Loucy (cell line): ENCODE measurements at regions not wholly inside any gene's neighbourhood (a gene's known extent, or its start where the extent isn't known, plus 50 kb on each side); places are given as distances from the start of the nearest gene placed in this dataset.

Source experiments
- H2AFZ ChIP-seq: fragments of 200-600 bp; sonication (generic); 2 replicates; pipeline ENCODE4 v1.6.0; 2016; ENCODE audit warnings: antibody characterized with exemption, mild to moderate bottlenecking, low read length, moderate library complexity
- H3F3A ChIP-seq: fragments of 200-600 bp; 2 replicates; pipeline ENCODE4 v1.6.0; 2016; ENCODE audit warnings: antibody characterized with exemption, low read depth, mild to moderate bottlenecking
- H3K27me3 ChIP-seq: fragments of 200-600 bp; sonication (generic); 2 replicates; pipeline ENCODE4 v1.6.1; 2014; ENCODE audit warnings: low read length, mild to moderate bottlenecking; ENCODE audit not compliant: insufficient read depth, poor library complexity, severe bottlenecking
- H3K36me3 ChIP-seq: fragments of 200-600 bp; sonication (generic); 2 replicates; pipeline ENCODE4 v1.6.1; 2016; ENCODE audit warnings: low read length; ENCODE audit not compliant: insufficient read depth
- H3K4me1 ChIP-seq: fragments of 200-600 bp; sonication (generic); 2 replicates; pipeline ENCODE4 v1.5.1; 2014; ENCODE audit warnings: low read length, mild to moderate bottlenecking; ENCODE audit not compliant: insufficient read depth, poor library complexity, severe bottlenecking
- H3K4me2 ChIP-seq: fragments of 200-600 bp; sonication (generic); 2 replicates; pipeline ENCODE4 v1.6.0; 2014; ENCODE audit warnings: antibody characterized with exemption, low read length, low read depth, mild to moderate bottlenecking; ENCODE audit not compliant: poor library complexity, severe bottlenecking
- H3K4me3 ChIP-seq: fragments of 200-600 bp; sonication (generic); 2 replicates; pipeline ENCODE4 v1.5.1; 2014; ENCODE audit warnings: low read length, mild to moderate bottlenecking, mixed read lengths; ENCODE audit not compliant: poor library complexity, severe bottlenecking
- H3K79me2 ChIP-seq: fragments of 200-600 bp; sonication (generic); 2 replicates; pipeline ENCODE4 v1.6.1; 2014; ENCODE audit warnings: low read length; ENCODE audit not compliant: insufficient read depth
- H3K9ac ChIP-seq: fragments of 200-600 bp; sonication (generic); 2 replicates; pipeline ENCODE4 v1.6.0; 2014; ENCODE audit warnings: mild to moderate bottlenecking, low read depth, low read length, moderate library complexity; ENCODE audit not compliant: poor library complexity, severe bottlenecking
- H3K9me2 ChIP-seq: fragments of 200-600 bp; sonication (generic); replicated peaks from 2 replicates; pipeline ENCODE4 v1.6.1; 2016; ENCODE audit warnings: low read depth, low read length, mixed read lengths
- H3K9me3 ChIP-seq: fragments of 200-600 bp; sonication (generic); 2 replicates; pipeline ENCODE4 v1.6.1; 2014; ENCODE audit warnings: mild to moderate bottlenecking, antibody characterized with exemption, low read length, low read depth; ENCODE audit not compliant: insufficient read depth
- H4K20me1 ChIP-seq: fragments of 200-600 bp; sonication (generic); 2 replicates; pipeline ENCODE4 v1.6.0; 2014; ENCODE audit warnings: antibody characterized with exemption, low read length, mild to moderate bottlenecking; ENCODE audit not compliant: insufficient read depth, poor library complexity, severe bottlenecking
- EZH2phosphoT487 ChIP-seq: fragments of 200-600 bp; IDR thresholded peaks from 2 replicates; pipeline ENCODE4 v1.6.1; 2018; ENCODE audit warnings: antibody characterized with exemption, mild to moderate bottlenecking, moderate library complexity, borderline replicate concordance
- TF ChIP-seq, protein P1 (sequence below): fragments of 200-600 bp; sonication (generic); conservative IDR thresholded peaks from 2 replicates; pipeline ENCODE4 v1.5.1; 2014; ENCODE audit warnings: mild to moderate bottlenecking, antibody characterized with exemption, low read length

DNA sequence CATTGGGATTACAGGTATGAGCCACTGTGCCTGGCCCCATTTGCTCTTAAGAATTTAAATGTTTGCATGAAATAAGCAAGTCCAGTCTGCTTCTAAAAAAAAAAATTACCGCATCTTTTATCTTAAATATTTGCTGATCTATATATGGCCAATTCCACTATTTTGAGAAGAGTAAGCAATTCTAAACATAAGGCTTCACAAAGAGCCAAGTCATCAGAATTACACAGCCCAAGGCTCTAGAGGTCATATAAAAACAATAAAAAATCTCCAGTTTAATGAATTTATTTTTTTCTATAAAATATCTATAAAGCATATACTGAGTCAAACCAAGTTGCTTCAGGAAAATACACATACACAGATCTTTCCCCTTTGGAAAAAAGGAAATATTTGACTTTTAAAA, 79.0 kb upstream of the CPNE8 start:
- H3K4me1 ChIP-seq: no peaks in the 10 kb centered on the region
- no peak for TF ChIP-seq EZH2phosphoT487
- TF ChIP-seq, protein P1, sequence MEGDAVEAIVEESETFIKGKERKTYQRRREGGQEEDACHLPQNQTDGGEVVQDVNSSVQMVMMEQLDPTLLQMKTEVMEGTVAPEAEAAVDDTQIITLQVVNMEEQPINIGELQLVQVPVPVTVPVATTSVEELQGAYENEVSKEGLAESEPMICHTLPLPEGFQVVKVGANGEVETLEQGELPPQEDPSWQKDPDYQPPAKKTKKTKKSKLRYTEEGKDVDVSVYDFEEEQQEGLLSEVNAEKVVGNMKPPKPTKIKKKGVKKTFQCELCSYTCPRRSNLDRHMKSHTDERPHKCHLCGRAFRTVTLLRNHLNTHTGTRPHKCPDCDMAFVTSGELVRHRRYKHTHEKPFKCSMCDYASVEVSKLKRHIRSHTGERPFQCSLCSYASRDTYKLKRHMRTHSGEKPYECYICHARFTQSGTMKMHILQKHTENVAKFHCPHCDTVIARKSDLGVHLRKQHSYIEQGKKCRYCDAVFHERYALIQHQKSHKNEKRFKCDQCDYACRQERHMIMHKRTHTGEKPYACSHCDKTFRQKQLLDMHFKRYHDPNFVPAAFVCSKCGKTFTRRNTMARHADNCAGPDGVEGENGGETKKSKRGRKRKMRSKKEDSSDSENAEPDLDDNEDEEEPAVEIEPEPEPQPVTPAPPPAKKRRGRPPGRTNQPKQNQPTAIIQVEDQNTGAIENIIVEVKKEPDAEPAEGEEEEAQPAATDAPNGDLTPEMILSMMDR: no peak
- H4K20me1 ChIP-seq: no peaks in the 10 kb centered on the region
- H3K79me2 ChIP-seq: no peaks in the 10 kb centered on the region
- no peak overlapping the region for H3K9ac ChIP-seq
- H3K4me3 ChIP-seq: no peak overlapping the region
- no peaks in the 10 kb centered on the region for H3F3A ChIP-seq
- no peaks in the 10 kb centered on the region for H3K27me3 ChIP-seq
- H3K36me3 ChIP-seq: no peaks in the 10 kb centered on the region
- no peak overlapping the region for H3K4me2 ChIP-seq
- no peaks in the 10 kb centered on the region for H3K9me2 ChIP-seq
- peaks cover 6% of the 10 kb centered on the region; the same call in 1 of the 2 replicates for H3K9me3 ChIP-seq
- H2AFZ ChIP-seq: no peak overlapping the region

DNA sequence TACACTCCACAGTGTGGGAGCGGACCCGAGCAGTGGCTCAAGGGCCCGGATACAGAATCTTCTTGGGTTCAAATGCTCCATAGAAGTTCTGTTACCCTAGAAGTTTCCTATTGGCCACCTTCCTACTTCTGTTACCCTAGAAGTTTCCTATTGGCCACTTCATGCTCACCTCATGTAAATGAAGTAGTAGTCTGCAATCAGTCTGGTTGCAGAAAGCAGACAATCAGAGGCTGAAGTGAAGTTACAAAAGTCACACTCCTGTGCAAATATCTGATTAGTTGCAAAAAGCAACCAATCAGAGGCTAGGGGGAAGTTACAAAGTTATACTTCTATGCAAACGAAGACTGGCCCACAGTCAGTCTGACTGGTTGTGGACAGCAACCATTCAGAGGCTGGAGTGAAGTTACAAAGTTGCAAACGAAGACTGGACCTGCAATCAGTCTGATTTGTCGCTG, 77.8 kb upstream of the CPNE8 start:
- Histone ChIP-seq H3K9me2 (no peaks in the 10 kb centered on the region), H3F3A (no peaks in the 10 kb centered on the region), H3K79me2 (no peaks in the 10 kb centered on the region), H3K9me3 (peaks cover 6% of the 10 kb centered on the region; the same call in 1 of the 2 replicates), H4K20me1 (no peaks in the 10 kb centered on the region), H3K4me3 (no peak overlapping the region), H3K27me3 (no peaks in the 10 kb centered on the region), H3K4me1 (no peaks in the 10 kb centered on the region), H3K36me3 (no peaks in the 10 kb centered on the region), H2AFZ (no peak overlapping the region), H3K4me2 (no peak overlapping the region), H3K9ac (no peak overlapping the region)
- TF ChIP-seq EZH2phosphoT487: no peak
- TF ChIP-seq, protein P1: no peak

DNA sequence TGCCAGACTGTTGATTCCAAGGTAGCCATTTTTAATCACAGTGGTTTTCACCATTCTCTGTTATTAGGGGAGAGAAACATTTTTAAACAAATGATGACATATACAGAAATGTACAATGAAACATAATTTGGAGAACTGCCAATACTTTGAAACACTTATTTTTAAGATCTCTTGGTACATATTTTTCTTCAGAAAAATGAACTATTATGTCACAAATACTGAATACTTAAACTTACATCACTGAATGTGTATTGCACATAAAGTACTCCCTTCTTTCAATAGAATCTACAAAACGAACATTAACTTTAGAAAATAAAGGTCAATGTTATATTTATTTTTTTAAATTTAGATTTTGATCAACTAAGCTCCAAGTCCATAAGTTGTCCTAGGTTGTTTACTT, 71.7 kb upstream of the CPNE8 start:
- Histone ChIP-seq H3K36me3 (no peaks in the 10 kb centered on the region), H3K4me2 (no peak overlapping the region), H3K9me2 (no peaks in the 10 kb centered on the region), H4K20me1 (no peaks in the 10 kb centered on the region), H3K9ac (no peak overlapping the region), H2AFZ (no peak overlapping the region), H3K4me1 (no peaks in the 10 kb centered on the region), H3K79me2 (no peaks in the 10 kb centered on the region), H3K9me3 (no peaks in the 10 kb centered on the region), H3F3A (no peaks in the 10 kb centered on the region), H3K27me3 (no peaks in the 10 kb centered on the region), H3K4me3 (no peak overlapping the region)
- TF ChIP-seq, protein P1: no peak
- no peak for TF ChIP-seq EZH2phosphoT487
